ENCODE measurements at regions not wholly inside any gene's neighbourhood (a gene's known extent, or its start where the extent isn't known, plus 50 kb on each side); places are given as distances from the start of the nearest gene placed in this dataset.
A peak's percentile ranks its signal among the peaks of the same experiment; 100 is the strongest.

DNA sequence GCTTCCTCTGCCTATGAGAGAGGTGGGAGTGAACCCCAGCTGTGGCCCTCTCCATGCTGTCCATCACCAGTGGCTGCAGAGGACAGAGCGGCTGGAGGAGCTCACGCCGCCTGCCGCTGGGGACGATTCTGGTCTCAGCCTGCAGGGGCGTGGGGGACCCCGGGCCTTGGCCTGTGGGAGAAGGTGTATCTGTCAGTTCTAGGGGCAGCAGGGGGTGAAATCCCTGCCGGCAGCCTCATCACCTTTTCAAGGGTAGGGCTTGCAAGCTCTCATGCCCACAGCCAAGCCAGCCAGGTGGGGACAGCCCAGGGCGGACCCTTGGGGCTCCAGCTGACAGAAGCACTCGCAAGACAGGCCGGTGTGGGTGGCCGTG, 80.2 kb downstream of the TSPAN17 start:
- Histone ChIP-seq H3K27ac (no peak overlapping the region), H3K4me1 (replicated peaks in 1 of 2) (peaks cover 41 to 51% of the 10 kb centered on the region in 2 donors), H3K4me3 (no peak overlapping the region)
- in situ Hi-C loops (cut with MboI; ENCODE audit: low pct_unique_long_range_greater_than_20kb in 2 of 9, low sequenced_read_pairs in 9 of 9, unreplicated experiment in 9 of 9), result loop anchor here in 1 of 9 experiments (25.0 kb wide), 1 partner anchor 110 kb away; no protein-coding TSS in a partner anchor
- WGBS, 10 experiments, result 36 to 100% (median 90%) methylated on average over 1 to 5 of the region's 12 CpGs; no CpG with 5 or more reads in 6 of the 10 experiments
- peak in 2 of 8 experiments; percentile 12 for ATAC-seq (replicated peaks in 6 of 8)

DNA sequence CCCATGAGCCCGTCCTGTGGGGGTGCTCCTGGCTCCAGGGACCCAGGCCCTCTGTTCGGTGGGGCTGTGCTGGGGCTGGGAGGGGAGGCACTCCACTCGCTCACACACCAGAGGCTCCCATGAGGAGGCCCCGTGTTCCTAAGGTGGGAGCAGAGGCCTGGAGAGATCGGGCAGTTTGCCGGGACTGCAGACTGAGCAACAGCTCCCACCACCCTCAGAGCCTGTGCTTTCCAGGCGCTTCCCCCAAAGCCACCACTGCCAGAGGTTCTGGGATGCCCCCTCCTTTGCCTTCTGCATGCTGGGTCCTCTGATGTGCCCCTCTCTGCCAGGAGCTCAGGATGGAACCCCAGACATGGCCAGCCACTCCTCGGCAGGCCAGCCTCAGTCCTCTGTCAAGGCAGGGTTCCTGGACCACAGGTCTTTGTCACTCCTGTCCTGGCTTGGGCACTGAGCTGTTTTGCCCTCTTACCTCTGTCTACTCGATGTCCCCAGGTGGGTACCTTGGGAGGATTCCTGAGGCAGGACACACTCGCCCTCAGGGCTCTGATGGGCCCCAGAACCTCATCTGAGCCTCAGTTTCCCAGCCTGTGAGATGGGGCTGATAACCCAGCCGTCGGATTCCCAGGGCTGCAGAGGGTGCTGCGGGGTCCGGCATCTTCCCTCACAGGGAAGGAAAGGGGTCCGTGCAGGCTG, 80.8 kb downstream of the TSPAN17 start:
- H3K27ac ChIP-seq, result no peak overlapping the region
- H3K4me1 ChIP-seq (replicated peaks in 1 of 2), result peaks cover 41 to 51% of the 10 kb centered on the region in 2 donors
- in situ Hi-C loops (cut with MboI; ENCODE audit: low pct_unique_long_range_greater_than_20kb in 2 of 9, low sequenced_read_pairs in 9 of 9, unreplicated experiment in 9 of 9), result loop anchor here in 1 of 9 experiments (25.0 kb wide), 1 partner anchor 109 kb away; no protein-coding TSS in a partner anchor
- WGBS, 10 experiments, result 0 to 100% (median 47%) methylated on average over 1 to 7 of the region's 15 CpGs; no CpG with 5 or more reads in 6 of the 10 experiments
- ATAC-seq (replicated peaks in 6 of 8), result no peak
- no peak overlapping the region for H3K4me3 ChIP-seq

DNA sequence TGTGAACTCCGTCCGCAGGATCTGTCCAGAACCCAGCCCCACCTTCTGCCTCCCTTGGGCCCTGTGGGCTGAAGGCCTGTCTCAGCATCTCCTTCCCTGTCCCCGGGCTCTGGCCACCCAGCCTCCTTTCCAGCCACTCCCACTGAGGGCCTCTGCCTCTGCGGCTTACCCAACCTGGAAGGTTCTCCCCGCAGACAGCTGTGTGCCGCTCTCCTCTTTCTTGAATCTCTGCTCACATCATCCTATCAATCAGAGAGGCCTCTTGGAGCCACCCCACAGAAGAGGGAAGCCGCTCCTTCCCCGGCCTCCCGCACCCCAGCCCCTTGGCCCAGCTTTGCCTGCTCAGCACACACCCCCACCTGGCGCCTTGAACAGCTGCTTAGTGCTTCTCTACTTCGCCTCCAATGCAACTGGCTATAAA, 81.5 kb upstream of the UNC5A start:
- H3K27ac ChIP-seq, result no peak overlapping the region
- H3K4me3 ChIP-seq, result no peak overlapping the region
- WGBS, 10 experiments, result 0 to 50% (median 40%) methylated on average over 1 to 2 of the region's 11 CpGs; no CpG with 5 or more reads in 6 of the 10 experiments
- in situ Hi-C loops (cut with MboI; ENCODE audit: low pct_unique_long_range_greater_than_20kb in 2 of 9, low sequenced_read_pairs in 9 of 9, unreplicated experiment in 9 of 9), result loop anchor here in 1 of 9 experiments (25.0 kb wide), 1 partner anchor 108 kb away; no protein-coding TSS in a partner anchor
- no peak for ATAC-seq (replicated peaks in 6 of 8)
- H3K4me1 ChIP-seq (replicated peaks in 1 of 2), result peaks cover 39 to 52% of the 10 kb centered on the region in 2 donors

DNA sequence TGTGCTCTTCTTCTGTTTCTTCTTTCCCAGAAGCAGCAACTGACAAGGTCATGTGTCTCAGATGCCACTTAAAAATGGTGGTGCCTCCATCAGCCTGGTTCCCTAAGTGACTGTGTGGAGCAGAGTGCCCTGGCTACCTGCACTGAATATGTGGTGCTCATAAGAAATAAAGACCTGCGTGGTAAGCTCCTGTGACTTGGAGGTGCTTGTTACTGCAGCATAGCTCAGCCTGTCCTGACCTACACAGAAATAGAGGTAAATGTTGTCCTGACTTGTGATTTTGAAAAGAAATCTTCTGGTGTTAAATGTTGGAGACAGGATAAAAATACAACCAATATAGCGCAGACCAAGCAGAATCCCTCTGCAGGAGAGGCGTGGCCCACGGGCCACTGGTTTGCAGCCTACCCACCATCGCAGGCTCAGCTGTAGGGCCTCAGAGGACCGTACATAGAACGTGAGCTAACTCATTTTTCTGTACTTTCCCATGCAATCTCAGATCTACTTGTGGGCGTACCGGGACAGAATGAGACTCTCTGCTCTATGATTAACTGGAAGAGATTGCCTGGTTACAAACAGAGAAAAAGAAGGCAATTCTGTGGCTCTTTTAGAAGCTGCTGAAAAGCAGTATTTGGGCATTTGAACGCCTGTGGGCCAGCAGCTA, 79.4 kb upstream of the UNC5A start:
- 0 to 100% (median 80%) methylated on average over 1 to 6 of the region's 10 CpGs; no CpG with 5 or more reads in 1 of the 10 experiments for WGBS, 10 experiments
- Histone ChIP-seq H3K27ac (no peak overlapping the region), H3K4me3 (no peak overlapping the region), H3K4me1 (replicated peaks in 1 of 2) (peaks cover 24 to 39% of the 10 kb centered on the region in 2 donors)
- in situ Hi-C loops (cut with MboI; ENCODE audit: low pct_unique_long_range_greater_than_20kb in 2 of 9, low sequenced_read_pairs in 9 of 9, unreplicated experiment in 9 of 9), result loop anchor here in 1 of 9 experiments (25.0 kb wide), 1 partner anchor 106 kb away; no protein-coding TSS in a partner anchor
- ATAC-seq (replicated peaks in 6 of 8), result no peak

DNA sequence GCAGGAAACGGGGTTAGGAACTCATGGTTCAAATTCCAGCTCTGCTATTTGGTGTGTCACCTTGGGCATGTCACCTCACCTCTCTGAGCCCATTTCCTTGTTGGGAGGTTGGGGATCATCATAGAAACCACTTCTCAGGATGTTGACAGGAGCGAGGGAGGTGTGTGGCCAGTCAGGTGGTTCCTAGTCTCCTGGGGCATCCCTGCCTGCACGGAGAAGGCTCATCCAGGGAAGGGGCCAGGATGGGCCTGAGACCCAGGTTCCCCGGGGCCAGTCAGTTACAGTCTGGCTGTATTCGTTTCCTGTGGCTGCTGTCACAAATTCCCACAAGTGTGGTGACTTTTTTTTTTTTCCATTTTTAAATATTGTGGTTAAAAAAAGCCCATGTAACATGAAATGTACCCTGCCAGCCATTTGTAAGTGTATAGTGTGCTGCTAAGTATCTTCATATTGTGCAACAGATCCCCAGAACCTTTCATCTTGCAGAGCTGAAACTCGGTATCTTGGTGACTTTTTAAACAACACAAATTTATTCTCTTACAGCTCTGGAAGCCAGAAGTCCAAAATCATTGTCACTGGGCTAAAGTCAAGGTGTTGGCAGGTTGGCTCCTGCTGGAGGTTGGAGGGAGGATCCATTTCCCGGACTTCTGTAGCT, 78.7 kb upstream of the UNC5A start:
- H3K27ac ChIP-seq, result no peak overlapping the region
- H3K4me3 ChIP-seq, result no peak overlapping the region
- ATAC-seq (replicated peaks in 6 of 8), result no peak
- WGBS, 10 experiments, result 0 to 100% (median 58%) methylated on average over 1 to 4 of the region's 7 CpGs; no CpG with 5 or more reads in 2 of the 10 experiments
- peaks cover 19 to 37% of the 10 kb centered on the region in 2 donors for H3K4me1 ChIP-seq (replicated peaks in 1 of 2)
- in situ Hi-C loops (cut with MboI; ENCODE audit: low pct_unique_long_range_greater_than_20kb in 2 of 9, low sequenced_read_pairs in 9 of 9, unreplicated experiment in 9 of 9), result loop anchor here in 1 of 9 experiments (25.0 kb wide), 1 partner anchor 106 kb away; no protein-coding TSS in a partner anchor

DNA sequence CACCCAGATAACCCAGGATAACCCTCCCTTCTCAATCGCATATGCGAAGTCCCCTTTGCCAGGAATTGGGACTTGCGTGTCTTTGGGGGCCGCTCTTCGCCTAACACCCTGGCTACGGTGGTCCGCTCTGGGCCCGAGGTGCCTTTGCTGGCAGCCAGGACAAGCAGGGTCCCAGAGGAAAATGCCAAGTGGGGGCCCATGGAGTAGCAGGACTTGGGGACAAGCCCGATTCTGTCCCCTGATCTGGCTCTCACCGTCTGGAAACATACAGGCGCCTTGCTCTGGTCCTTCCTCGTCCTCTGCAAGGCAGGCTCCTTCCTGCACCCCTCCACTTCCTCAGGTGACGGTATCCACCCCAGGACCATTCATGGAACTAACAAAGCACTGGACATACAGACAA, 78.1 kb upstream of the UNC5A start:
- WGBS, 10 experiments, result 44 to 100% (median 73%) methylated on average over 1 to 11 of the region's 13 CpGs; no CpG with 5 or more reads in 3 of the 10 experiments
- Histone ChIP-seq H3K4me1 (replicated peaks in 1 of 2) (peaks cover 24 to 37% of the 10 kb centered on the region in 2 donors), H3K4me3 (no peak overlapping the region), H3K27ac (no peak overlapping the region)
- in situ Hi-C loops (cut with MboI; ENCODE audit: low pct_unique_long_range_greater_than_20kb in 2 of 9, low sequenced_read_pairs in 9 of 9, unreplicated experiment in 9 of 9), result loop anchor here in 1 of 9 experiments (25.0 kb wide), 1 partner anchor 105 kb away; no protein-coding TSS in a partner anchor
- no peak for ATAC-seq (replicated peaks in 6 of 8)

DNA sequence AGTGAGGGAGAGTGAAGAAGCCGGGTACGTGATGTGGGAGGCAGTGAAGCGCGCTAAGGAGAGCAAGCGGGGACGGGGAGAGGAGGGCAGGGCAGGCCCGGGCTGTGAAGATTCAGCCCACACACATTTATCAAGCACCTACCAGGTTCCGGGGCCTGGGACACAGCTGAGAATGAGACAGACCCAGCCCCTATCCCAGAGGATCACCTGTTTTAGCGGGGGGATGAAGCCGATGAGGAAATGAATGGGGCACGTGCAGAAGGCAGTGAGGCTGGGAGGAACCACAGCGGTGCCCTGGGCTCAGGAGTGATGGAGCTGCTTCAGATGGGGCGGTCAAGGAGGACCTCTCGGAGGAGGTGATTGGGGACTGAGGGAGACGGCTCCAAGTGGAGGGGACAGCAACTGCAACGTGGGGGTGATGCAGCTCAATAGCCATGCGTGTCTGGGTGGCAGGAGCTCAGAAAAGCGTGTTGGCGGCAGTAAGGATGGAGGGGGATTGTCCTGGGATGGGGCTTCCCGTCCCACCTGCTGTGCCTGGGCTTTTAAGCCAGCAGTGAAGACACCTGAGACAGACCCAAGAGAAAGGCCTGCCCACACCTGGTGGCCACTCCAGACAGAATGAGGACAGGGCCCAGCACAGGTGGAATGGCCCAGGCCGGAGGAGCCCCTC, 77.5 kb upstream of the UNC5A start:
- H3K27ac ChIP-seq, result peak overlapping the region in 1 of 2 donors; percentile 34
- peak in 4 of 8 experiments; percentile 2 to 35 (median 22) for ATAC-seq (replicated peaks in 6 of 8)
- no peak overlapping the region for H3K4me3 ChIP-seq
- in situ Hi-C loops (cut with MboI; ENCODE audit: low pct_unique_long_range_greater_than_20kb in 2 of 9, low sequenced_read_pairs in 9 of 9, unreplicated experiment in 9 of 9), result loop anchor here in 1 of 9 experiments (25.0 kb wide), 1 partner anchor 104 kb away; no protein-coding TSS in a partner anchor
- peaks cover 27 to 35% of the 10 kb centered on the region in 2 donors for H3K4me1 ChIP-seq (replicated peaks in 1 of 2)
- WGBS, 10 experiments, result 55 to 100% (median 82%) methylated on average over 2 to 8 of the region's 21 CpGs; no CpG with 5 or more reads in 1 of the 10 experiments

DNA sequence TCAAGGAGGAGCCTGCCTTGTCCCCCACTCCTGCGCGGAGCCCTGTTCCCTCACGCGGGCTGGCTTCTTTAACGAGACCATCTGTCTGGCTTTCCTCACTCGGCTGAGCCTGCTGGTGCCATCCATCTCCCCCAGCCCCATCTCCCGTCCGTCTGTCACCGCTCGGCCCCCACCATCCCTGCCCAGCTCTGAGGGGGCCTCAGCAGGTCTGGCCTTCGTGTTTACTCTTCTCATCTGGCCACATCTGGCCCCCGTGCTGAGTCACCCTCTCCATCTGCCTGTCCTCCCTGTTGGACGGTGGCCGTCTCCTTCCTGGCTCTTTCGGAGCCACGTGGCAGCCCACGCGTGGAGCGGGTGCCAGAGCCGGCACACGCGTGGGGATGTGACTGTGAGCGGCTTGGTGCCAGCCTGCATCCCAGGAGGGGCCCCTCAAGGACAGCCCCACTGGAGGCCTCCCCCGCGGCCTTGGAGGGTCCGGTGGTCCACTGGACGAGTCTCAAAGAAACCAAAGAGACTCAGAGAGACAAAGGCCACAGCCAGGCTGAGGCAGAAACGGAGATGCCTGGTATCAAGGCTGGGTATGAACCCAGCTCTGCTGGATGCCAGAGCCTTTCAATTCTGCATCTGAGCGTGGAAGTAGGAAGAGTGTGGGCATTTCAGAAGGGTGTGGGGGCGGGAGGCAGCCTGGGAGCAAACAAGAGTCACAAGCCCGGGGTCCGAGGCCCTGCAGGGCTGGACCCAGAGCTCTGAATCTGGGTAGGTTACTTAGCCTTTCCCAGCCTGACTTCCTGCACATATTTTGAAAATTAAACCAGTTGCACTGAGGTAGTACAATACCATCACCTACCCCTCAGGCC, 76.7 kb upstream of the UNC5A start:
- ATAC-seq (replicated peaks in 6 of 8), result peak in 7 of 8 experiments; percentile 41 to 77 (median 62)
- in situ Hi-C loops (cut with MboI; ENCODE audit: low pct_unique_long_range_greater_than_20kb in 2 of 9, low sequenced_read_pairs in 9 of 9, unreplicated experiment in 9 of 9), result loop anchor here in 1 of 9 experiments (25.0 kb wide), 1 partner anchor 104 kb away; no protein-coding TSS in a partner anchor
- Histone ChIP-seq H3K4me3 (no peak overlapping the region), H3K27ac (peak overlapping the region in 1 of 2 donors; percentile 34), H3K4me1 (replicated peaks in 1 of 2) (peaks cover 28 to 36% of the 10 kb centered on the region in 2 donors)
- 0 to 83% methylated on average over 1 to 6 of the region's 32 CpGs; no CpG with 5 or more reads in 8 of the 10 experiments for WGBS, 10 experiments

DNA sequence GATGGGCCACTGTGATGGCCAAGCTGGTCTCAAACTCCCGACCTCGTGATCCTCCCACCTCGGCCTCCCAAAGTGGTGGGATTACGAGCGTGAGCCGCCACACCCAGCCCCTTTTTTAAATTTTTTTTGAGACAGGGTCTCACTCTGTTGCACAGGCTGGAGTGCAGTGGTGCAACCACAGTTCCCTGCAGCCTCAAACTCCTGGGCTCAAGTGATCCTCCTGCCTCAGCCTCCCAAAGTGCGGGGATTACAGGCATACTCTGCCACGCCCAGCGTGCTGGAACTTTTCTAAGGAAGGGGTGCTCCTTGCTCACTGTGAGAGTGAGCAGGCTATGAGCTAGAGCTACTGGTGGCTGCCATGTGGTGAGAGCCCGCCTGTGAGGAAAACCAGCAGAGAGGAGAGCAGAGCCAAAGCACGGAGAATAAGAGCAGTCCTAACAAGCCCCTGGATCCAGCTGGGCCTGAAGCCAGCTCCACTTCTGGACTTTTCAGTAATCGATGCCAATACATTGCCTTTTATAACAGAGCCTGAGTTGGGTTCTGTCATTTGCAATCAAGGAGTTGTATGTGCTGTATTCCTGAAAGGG, 75.5 kb upstream of the UNC5A start:
- 0 to 100% (median 89%) methylated on average over 1 to 6 of the region's 12 CpGs; no CpG with 5 or more reads in 2 of the 10 experiments for WGBS, 10 experiments
- Histone ChIP-seq H3K4me1 (replicated peaks in 1 of 2) (peaks cover 40 to 48% of the 10 kb centered on the region in 2 donors), H3K4me3 (no peak overlapping the region), H3K27ac (no peak overlapping the region)
- in situ Hi-C loops (cut with MboI; ENCODE audit: low pct_unique_long_range_greater_than_20kb in 2 of 9, low sequenced_read_pairs in 9 of 9, unreplicated experiment in 9 of 9), result loop anchor here in 1 of 9 experiments (25.0 kb wide), 1 partner anchor 102 kb away; no protein-coding TSS in a partner anchor
- ATAC-seq (replicated peaks in 6 of 8), result no peak

DNA sequence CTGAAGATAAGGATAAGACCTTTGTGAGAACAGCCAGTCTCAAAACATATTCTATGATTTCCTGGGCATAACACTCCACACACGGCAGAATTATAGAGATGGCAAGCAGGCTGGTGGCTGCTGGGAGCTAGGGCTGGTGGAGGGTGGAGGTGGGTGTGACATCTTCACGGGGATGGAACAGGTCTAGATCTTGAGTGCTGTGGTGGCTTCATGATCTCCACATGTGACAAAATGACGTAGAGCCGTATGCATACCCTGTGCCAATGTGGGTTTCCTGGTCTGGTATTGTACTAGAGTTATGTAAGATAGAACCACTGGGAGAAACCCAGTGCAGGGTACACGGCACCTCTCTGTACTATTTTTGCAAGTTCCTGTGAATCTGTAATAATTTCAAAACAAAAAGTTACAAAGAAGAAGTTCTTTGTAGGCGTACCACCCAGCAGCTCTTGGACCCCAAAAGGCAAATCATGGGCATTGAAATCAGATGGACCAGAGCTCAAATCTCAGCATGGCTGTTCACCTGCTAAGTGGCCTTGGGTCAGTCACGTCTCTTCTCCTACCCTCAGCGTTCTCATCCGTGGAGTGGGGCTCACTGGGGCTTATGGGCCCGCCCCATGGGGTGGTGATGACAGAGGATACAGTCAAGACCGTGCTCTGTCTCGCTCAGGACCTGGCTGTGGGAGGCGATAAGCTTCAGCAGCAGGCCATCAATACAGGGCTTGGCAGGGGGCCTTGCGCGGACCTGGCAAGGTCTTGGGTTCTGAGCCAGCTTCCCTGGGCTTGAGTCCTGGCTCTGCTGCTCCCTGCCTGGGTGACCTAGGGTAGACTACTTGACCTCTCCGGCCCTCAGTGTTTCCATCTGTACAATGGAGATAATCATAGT, 74.7 kb upstream of the UNC5A start:
- no peak overlapping the region for H3K27ac ChIP-seq
- in situ Hi-C loops (cut with MboI; ENCODE audit: low pct_unique_long_range_greater_than_20kb in 2 of 9, low sequenced_read_pairs in 9 of 9, unreplicated experiment in 9 of 9), result loop anchor here in 1 of 9 experiments (25.0 kb wide), 1 partner anchor 102 kb away; no protein-coding TSS in a partner anchor
- peaks cover 47 to 56% of the 10 kb centered on the region in 2 donors for H3K4me1 ChIP-seq (replicated peaks in 1 of 2)
- ATAC-seq (replicated peaks in 6 of 8), result no peak
- WGBS, 10 experiments, result 15 to 100% (median 76%) methylated on average over 1 to 10 of the region's 16 CpGs; no CpG with 5 or more reads in 1 of the 10 experiments
- H3K4me3 ChIP-seq, result no peak overlapping the region

Measured in motor neuron (in vitro differentiated cells).